WTC11 (cell line): ENCODE measurements at regions not wholly inside any gene's neighbourhood (a gene's known extent, or its start where the extent isn't known, plus 50 kb on each side); places are given as distances from the start of the nearest gene placed in this dataset.

Source experiments
- ATAC-seq: fragments of 200-7000 bp; cut with Tn5 transposase; 2 replicates; pipeline ENCODE4 v1.10.0; 2021; ENCODE audit warnings: mild to moderate bottlenecking, moderate library complexity
- CTCF ChIA-PET: fragments of 300-600 bp; sonication (Branson Sonifier 250); formaldehyde crosslinking; loops from one replicate; lab custom pipeline; 2021; ENCODE audit warnings: antibody characterized with exemption; lab: Charles Lee
- POLR2A ChIA-PET: fragments of 350-600 bp; sonication (Branson Sonifier 250); formaldehyde crosslinking; loops from one replicate; lab custom pipeline; 2021; ENCODE audit warnings: antibody characterized with exemption; lab: Charles Lee
- DNase-seq: peaks from one replicate; pipeline ENCODE4 v3.0.0; 2021; ENCODE audit warnings: low spot score
- H3K27ac Mint-ChIP-seq: 2 replicates; pipeline ENCODE4 v1.8.0; 2021; ENCODE audit warnings: mixed read lengths
- H3K27me3 Mint-ChIP-seq: 2 replicates; pipeline ENCODE4 v1.8.0; 2021; ENCODE audit warnings: low read depth, mild to moderate bottlenecking, moderate library complexity, mixed read lengths
- H3K36me3 Mint-ChIP-seq: 2 replicates; pipeline ENCODE4 v1.8.0; 2021; ENCODE audit warnings: mixed read lengths
- H3K4me1 Mint-ChIP-seq: 2 replicates; pipeline ENCODE4 v1.8.0; 2022; ENCODE audit warnings: mixed read lengths
- H3K4me3 Mint-ChIP-seq: 2 replicates; pipeline ENCODE4 v1.8.0; 2021; ENCODE audit warnings: mild to moderate bottlenecking, moderate library complexity, mixed read lengths
- H3K9me3 Mint-ChIP-seq: 2 replicates; pipeline ENCODE4 v1.8.0; 2021; ENCODE audit warnings: mixed read lengths
- AR ChIP-seq: fragments of 250-450 bp; sonication (Bioruptor Pico); IDR thresholded peaks from 2 replicates; pipeline ENCODE4 v1.9.0; 2021; ENCODE audit warnings: mild to moderate bottlenecking
- ARID4B ChIP-seq: sonication (generic); formaldehyde crosslinking; IDR thresholded peaks from 2 replicates; pipeline ENCODE4 v1.8.0; 2023; ENCODE audit warnings: missing genetic modification reagents, mild to moderate bottlenecking, borderline replicate concordance
- ATF2 ChIP-seq: sonication (generic); formaldehyde crosslinking; IDR thresholded peaks from 2 replicates; pipeline ENCODE4 v1.8.1; 2022; ENCODE audit warnings: low read depth, missing genetic modification reagents, borderline replicate concordance
- EMX1 ChIP-seq: fragments of 250-450 bp; sonication (Bioruptor Pico); IDR thresholded peaks from 2 replicates; pipeline ENCODE4 v1.8.0; 2021; ENCODE audit warnings: mild to moderate bottlenecking
- FOXK1 ChIP-seq: sonication (generic); formaldehyde crosslinking; IDR thresholded peaks from 2 replicates; pipeline ENCODE4 v1.8.0; 2022; ENCODE audit warnings: mild to moderate bottlenecking, moderate library complexity, missing genetic modification reagents
- GTF2I ChIP-seq: fragments of 250-450 bp; sonication (Bioruptor Pico); conservative IDR thresholded peaks from 2 replicates; pipeline ENCODE4 v1.4.0; 2021; ENCODE audit warnings: mild to moderate bottlenecking
- JUN ChIP-seq: sonication (generic); formaldehyde crosslinking; IDR thresholded peaks from 2 replicates; pipeline ENCODE4 v1.8.0; 2023; ENCODE audit warnings: mild to moderate bottlenecking, missing genetic modification reagents
- MLX ChIP-seq: sonication (generic); formaldehyde crosslinking; IDR thresholded peaks from 2 replicates; pipeline ENCODE4 v1.8.1; 2023; ENCODE audit warnings: mild to moderate bottlenecking, missing genetic modification reagents, moderate library complexity
- STAT6 ChIP-seq: sonication (generic); formaldehyde crosslinking; conservative IDR thresholded peaks from 2 replicates; pipeline ENCODE4 v1.8.1; 2023; ENCODE audit warnings: mild to moderate bottlenecking, low read depth, missing genetic modification reagents, moderate library complexity
- USF1 ChIP-seq: sonication (generic); formaldehyde crosslinking; IDR thresholded peaks from 2 replicates; pipeline ENCODE4 v1.8.0; 2022; ENCODE audit warnings: mild to moderate bottlenecking, missing genetic modification reagents
- USF2 ChIP-seq: sonication (generic); formaldehyde crosslinking; IDR thresholded peaks from 2 replicates; pipeline ENCODE4 v1.8.1; 2023; ENCODE audit warnings: mild to moderate bottlenecking, missing genetic modification reagents, moderate library complexity
- ZBTB21 ChIP-seq: sonication (generic); formaldehyde crosslinking; IDR thresholded peaks from 2 replicates; pipeline ENCODE4 v1.8.1; 2023; ENCODE audit warnings: mild to moderate bottlenecking, missing genetic modification reagents, borderline replicate concordance
- ZNF396 ChIP-seq: fragments of 250-450 bp; sonication (Bioruptor Pico); IDR thresholded peaks from 2 replicates; pipeline ENCODE4 v1.8.0; 2021; ENCODE audit warnings: mild to moderate bottlenecking, moderate library complexity, borderline replicate concordance

- peaks cover 8% of the 10 kb centered on the region for H3K9me3 Mint-ChIP-seq
- no peak overlapping the region for H3K4me3 Mint-ChIP-seq
- peaks cover 4% of the 10 kb centered on the region for H3K4me1 Mint-ChIP-seq
- ChIA-PET CTCF (interaction anchor here (0.8 to 1.4 kb wide), 2 partner anchors 93 to 181 kb away, joined by 3 read pairs; no protein-coding TSS in a partner anchor), POLR2A (no interaction called here)
- H3K36me3 Mint-ChIP-seq = no peaks in the 10 kb centered on the region
- TF ChIP-seq ZBTB21 (CRISPR knock-in tag) (no peak), GTF2I (CRISPR knock-in tag) (no peak), USF2 (CRISPR knock-in tag) (no peak), MLX (CRISPR knock-in tag) (no peak), FOXK1 (CRISPR knock-in tag) (no peak), STAT6 (CRISPR knock-in tag) (no peak), ATF2 (CRISPR knock-in tag) (no peak), ZNF396 (CRISPR knock-in tag) (no peak), EMX1 (no peak), USF1 (CRISPR knock-in tag) (no peak), JUN (no peak), AR (no peak), ARID4B (CRISPR knock-in tag) (no peak)
- TF ChIP-seq, all 79 proteins: peak for 0
- H3K27ac Mint-ChIP-seq = no peak overlapping the region
- DNase-seq = no peak
- ATAC-seq = no peak
- H3K27me3 Mint-ChIP-seq = no peaks in the 10 kb centered on the region
Measured at GRCh38 chr11:115897707-115898106, 393.5 kb upstream of the CADM1 start.
